Ascending aorta (tissue), 2 donors: ENCODE measurements at regions not wholly inside any gene's neighbourhood (a gene's known extent, or its start where the extent isn't known, plus 50 kb on each side); places are given as distances from the start of the nearest gene placed in this dataset.

Source experiments
- DNase-seq, 2 donors: peaks; one replicate each; pipeline ENCODE4 v3.0.0-alpha.2; 2019; ENCODE audit warnings: low spot score in 2 of 2
- H3K27ac ChIP-seq, 2 donors: fragments of 200-600 bp; sonication (generic); one replicate each; pipeline ENCODE4 v1.5.1; 2016 to 2017; ENCODE audit warnings: mild to moderate bottlenecking in 1 of 2
- H3K27me3 ChIP-seq: fragments of 200-600 bp; sonication (generic); one replicate; pipeline ENCODE4 v1.5.1; 2017
- H3K36me3 ChIP-seq, 2 donors: fragments of 200-600 bp; sonication (generic); one replicate each; pipeline ENCODE4 v1.5.1; 2016
- H3K4me1 ChIP-seq, 2 donors: fragments of 200-600 bp; sonication (generic); one replicate each; pipeline ENCODE4 v1.5.1; 2016 to 2017; ENCODE audit warnings: mild to moderate bottlenecking in 1 of 2
- H3K4me3 ChIP-seq, 2 donors: fragments of 200-600 bp; sonication (generic); one replicate each; pipeline ENCODE4 v1.5.1; 2016 to 2017; ENCODE audit warnings: mild to moderate bottlenecking in 1 of 2
- H3K9me3 ChIP-seq, 2 donors: fragments of 200-600 bp; sonication (generic); one replicate each; pipeline ENCODE4 v1.5.1; 2016
- intact Hi-C: fragments of 100-400 bp; cut with DNase I; formaldehyde crosslinking; loops from one replicate; pipeline ENCODE4 v1.15.1; 2023
- TF ChIP-seq, protein P1 (sequence below), 3 experiments: fragments of 200-600 bp in 2 of 3; fragments of 450-650 bp in 1 of 3; sonication (generic) in 2 of 3; IDR thresholded peaks; one replicate each; pipeline ENCODE4 v1.5.1; 2016 to 2019; ENCODE audit warnings: antibody characterized with exemption in 3 of 3, mild to moderate bottlenecking in 1 of 3, moderate library complexity in 1 of 3

DNA sequence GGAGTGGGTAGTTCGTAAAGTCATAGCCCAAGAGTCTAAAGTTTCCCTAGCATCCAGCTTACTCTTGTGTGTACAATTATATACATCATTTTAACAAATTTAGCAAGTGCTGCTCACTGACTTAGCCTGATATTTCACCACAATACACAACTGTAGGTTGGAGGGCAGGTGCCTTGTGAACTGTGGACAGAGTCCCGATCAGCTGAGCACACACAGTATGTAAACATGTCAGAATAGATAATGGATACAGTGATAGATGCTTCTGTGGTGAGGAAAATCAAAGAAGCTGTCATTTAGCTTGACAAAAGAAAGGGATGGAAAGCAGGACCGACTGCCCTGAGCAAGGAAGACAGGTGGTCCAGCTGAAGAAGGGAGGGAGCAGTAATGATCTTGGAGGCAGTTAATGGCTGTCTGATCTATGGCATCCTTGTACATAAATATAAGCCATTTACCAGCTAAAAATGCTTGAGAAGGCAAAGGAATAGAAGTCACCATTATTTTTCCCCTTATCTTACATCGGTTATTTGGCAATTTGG, 372.8 kb upstream of the UBE2E3 start:
- Histone ChIP-seq H3K4me3 (no peak overlapping the region), H3K9me3 (no peaks in the 10 kb centered on the region), H3K36me3 (no peaks in the 10 kb centered on the region), H3K27ac (no peak overlapping the region), H3K4me1 (no peaks in the 10 kb centered on the region), H3K27me3 (no peaks in the 10 kb centered on the region)
- TF ChIP-seq, protein P1, sequence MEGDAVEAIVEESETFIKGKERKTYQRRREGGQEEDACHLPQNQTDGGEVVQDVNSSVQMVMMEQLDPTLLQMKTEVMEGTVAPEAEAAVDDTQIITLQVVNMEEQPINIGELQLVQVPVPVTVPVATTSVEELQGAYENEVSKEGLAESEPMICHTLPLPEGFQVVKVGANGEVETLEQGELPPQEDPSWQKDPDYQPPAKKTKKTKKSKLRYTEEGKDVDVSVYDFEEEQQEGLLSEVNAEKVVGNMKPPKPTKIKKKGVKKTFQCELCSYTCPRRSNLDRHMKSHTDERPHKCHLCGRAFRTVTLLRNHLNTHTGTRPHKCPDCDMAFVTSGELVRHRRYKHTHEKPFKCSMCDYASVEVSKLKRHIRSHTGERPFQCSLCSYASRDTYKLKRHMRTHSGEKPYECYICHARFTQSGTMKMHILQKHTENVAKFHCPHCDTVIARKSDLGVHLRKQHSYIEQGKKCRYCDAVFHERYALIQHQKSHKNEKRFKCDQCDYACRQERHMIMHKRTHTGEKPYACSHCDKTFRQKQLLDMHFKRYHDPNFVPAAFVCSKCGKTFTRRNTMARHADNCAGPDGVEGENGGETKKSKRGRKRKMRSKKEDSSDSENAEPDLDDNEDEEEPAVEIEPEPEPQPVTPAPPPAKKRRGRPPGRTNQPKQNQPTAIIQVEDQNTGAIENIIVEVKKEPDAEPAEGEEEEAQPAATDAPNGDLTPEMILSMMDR (IDR thresholded peaks at IDR 0.05) = no peak
- intact Hi-C loops = no loop called here
- no peak for DNase-seq

- no peak for DNase-seq
- H3K9me3 ChIP-seq = no peaks in the 10 kb centered on the region
- H3K4me1 ChIP-seq = no peaks in the 10 kb centered on the region
- H3K36me3 ChIP-seq = no peaks in the 10 kb centered on the region
- H3K4me3 ChIP-seq = no peak overlapping the region
- no peaks in the 10 kb centered on the region for H3K27me3 ChIP-seq
- intact Hi-C loops = no loop called here
- H3K27ac ChIP-seq = no peak overlapping the region
- TF ChIP-seq, protein P1 (IDR thresholded peaks at IDR 0.05) = no peak
Measured at GRCh38 chr2:180604077-180604476, 376.3 kb upstream of the UBE2E3 start.

- TF ChIP-seq, protein P1 (IDR thresholded peaks at IDR 0.05) = no peak
- Histone ChIP-seq H3K4me1 (no peaks in the 10 kb centered on the region), H3K27ac (no peak overlapping the region), H3K4me3 (no peak overlapping the region), H3K36me3 (no peaks in the 10 kb centered on the region), H3K9me3 (no peaks in the 10 kb centered on the region), H3K27me3 (no peaks in the 10 kb centered on the region)
- intact Hi-C loops = no loop called here
- no peak for DNase-seq
Measured at GRCh38 chr2:180601016-180601415, 379.4 kb upstream of the UBE2E3 start.

- Histone ChIP-seq H3K36me3 (no peaks in the 10 kb centered on the region), H3K4me1 (no peaks in the 10 kb centered on the region), H3K9me3 (no peaks in the 10 kb centered on the region), H3K4me3 (no peak overlapping the region), H3K27ac (no peak overlapping the region), H3K27me3 (no peaks in the 10 kb centered on the region)
- TF ChIP-seq, protein P1 (IDR thresholded peaks at IDR 0.05) = no peak
- no peak for DNase-seq
- intact Hi-C loops = no loop called here
Measured at GRCh38 chr2:180599804-180600203, 380.6 kb upstream of the UBE2E3 start.

GRCh38 chr2:180597179-180597578, 383.2 kb upstream of the UBE2E3 start:
- Histone ChIP-seq H3K27ac (no peak overlapping the region), H3K4me1 (no peaks in the 10 kb centered on the region), H3K36me3 (no peaks in the 10 kb centered on the region), H3K27me3 (no peaks in the 10 kb centered on the region), H3K9me3 (no peaks in the 10 kb centered on the region), H3K4me3 (no peak overlapping the region)
- intact Hi-C loops = no loop called here
- TF ChIP-seq, protein P1 (IDR thresholded peaks at IDR 0.05) = no peak
- DNase-seq = no peak

DNA sequence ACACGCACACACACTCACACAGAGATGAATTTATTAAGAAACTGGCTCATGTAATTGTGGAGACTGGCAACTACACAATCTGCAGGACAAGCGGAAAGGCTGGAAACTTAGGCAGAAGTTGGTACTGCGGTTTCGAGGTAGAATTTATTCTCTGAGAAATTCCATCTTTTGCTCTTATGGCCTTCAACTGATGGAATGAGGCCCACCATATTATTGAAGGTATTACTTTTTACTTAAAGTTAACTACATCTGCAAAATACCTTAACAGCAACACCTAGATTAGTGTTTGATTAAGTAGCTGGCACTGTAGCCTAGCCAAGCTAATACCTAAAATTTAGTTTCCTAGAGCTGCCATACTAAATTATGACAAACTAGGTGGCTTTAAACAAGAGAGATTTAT, 384.0 kb upstream of the UBE2E3 start:
- DNase-seq = no peak
- no peaks in the 10 kb centered on the region for H3K9me3 ChIP-seq
- intact Hi-C loops = no loop called here
- no peaks in the 10 kb centered on the region for H3K27me3 ChIP-seq
- no peaks in the 10 kb centered on the region for H3K36me3 ChIP-seq
- no peak overlapping the region for H3K4me3 ChIP-seq
- H3K27ac ChIP-seq = no peak overlapping the region
- H3K4me1 ChIP-seq = no peaks in the 10 kb centered on the region
- TF ChIP-seq, protein P1 (IDR thresholded peaks at IDR 0.05) = no peak
